Neural progenitor cell (in vitro differentiated cells): ENCODE measurements at regions not wholly inside any gene's neighbourhood (a gene's known extent, or its start where the extent isn't known, plus 50 kb on each side); places are given as distances from the start of the nearest gene placed in this dataset.

Experiments used
- DNase-seq: peaks from one replicate; pipeline ENCODE4 v3.0.0-alpha.2; 2016; ENCODE audit warnings: low spot score
- H2AFZ ChIP-seq: fragments of 200-600 bp; sonication (generic); replicated peaks from 2 replicates; pipeline ENCODE4 v1.6.1; 2016; ENCODE audit warnings: antibody characterized with exemption
- H3F3A ChIP-seq: fragments of 200-600 bp; sonication (generic); 2 replicates; pipeline ENCODE4 v1.6.1; 2016; ENCODE audit warnings: antibody characterized with exemption, low read depth
- H3K27ac ChIP-seq: fragments of 200-600 bp; sonication (generic); 2 replicates; pipeline ENCODE4 v1.5.1; 2016; ENCODE audit warnings: mild to moderate bottlenecking
- H3K27me3 ChIP-seq: fragments of 200-600 bp; sonication (generic); 2 replicates; pipeline ENCODE4 v1.6.1; 2016; ENCODE audit warnings: mild to moderate bottlenecking, moderate library complexity
- H3K36me3 ChIP-seq: fragments of 200-600 bp; sonication (generic); 2 replicates; pipeline ENCODE4 v1.5.1; 2016
- H3K4me1 ChIP-seq: fragments of 200-600 bp; sonication (generic); 2 replicates; pipeline ENCODE4 v1.6.1; 2016; ENCODE audit warnings: mixed run types
- H3K4me2 ChIP-seq: fragments of 200-600 bp; sonication (generic); 2 replicates; pipeline ENCODE4 v1.6.1; 2016
- H3K4me3 ChIP-seq: fragments of 200-600 bp; sonication (generic); 2 replicates; pipeline ENCODE4 v1.5.1; 2016
- H3K79me2 ChIP-seq: fragments of 200-600 bp; sonication (generic); 2 replicates; pipeline ENCODE4 v1.6.1; 2016; ENCODE audit warnings: low read depth
- H3K9ac ChIP-seq: fragments of 200-600 bp; sonication (generic); 2 replicates; pipeline ENCODE4 v1.6.1; 2016
- H3K9me3 ChIP-seq: fragments of 200-600 bp; sonication (generic); 2 replicates; pipeline ENCODE4 v1.5.1; 2016; ENCODE audit warnings: low read depth
- H4K20me1 ChIP-seq: fragments of 200-600 bp; sonication (generic); 2 replicates; pipeline ENCODE4 v1.6.1; 2016; ENCODE audit warnings: low read depth
- H3K27ac Mint-ChIP-seq: 3 replicates; pipeline ENCODE4 v1.8.0; 2021; ENCODE audit warnings: mixed read lengths
- H3K27me3 Mint-ChIP-seq: 2 replicates; pipeline ENCODE4 v1.8.0; 2022; ENCODE audit warnings: low read depth, mild to moderate bottlenecking, inconsistent platforms, moderate library complexity, mixed read lengths; ENCODE audit not compliant: insufficient read depth
- H3K36me3 Mint-ChIP-seq: 3 replicates; pipeline ENCODE4 v1.8.0; 2021; ENCODE audit warnings: mixed read lengths
- H3K4me1 Mint-ChIP-seq: 3 replicates; pipeline ENCODE4 v1.8.0; 2021; ENCODE audit warnings: mixed read lengths
- H3K4me3 Mint-ChIP-seq: 3 replicates; pipeline ENCODE4 v1.8.0; 2021; ENCODE audit warnings: mild to moderate bottlenecking, moderate library complexity, mixed read lengths
- H3K9me3 Mint-ChIP-seq: 3 replicates; pipeline ENCODE4 v1.8.0; 2020; ENCODE audit warnings: mixed read lengths
- EZH2 ChIP-seq: fragments of 200-600 bp; sonication (generic); IDR thresholded peaks from 2 replicates; pipeline ENCODE4 v1.6.1; 2017; ENCODE audit warnings: antibody characterized with exemption, mild to moderate bottlenecking, moderate library complexity
- EZH2phosphoT487 ChIP-seq: fragments of 200-600 bp; sonication (generic); IDR thresholded peaks from 2 replicates; pipeline ENCODE4 v1.6.1; 2017; ENCODE audit warnings: antibody characterized with exemption
- TF ChIP-seq, protein P1 (sequence below): fragments of 200-600 bp; sonication (generic); IDR thresholded peaks from 2 replicates; pipeline ENCODE4 v1.5.1; 2017; ENCODE audit warnings: antibody characterized with exemption, mild to moderate bottlenecking

DNA sequence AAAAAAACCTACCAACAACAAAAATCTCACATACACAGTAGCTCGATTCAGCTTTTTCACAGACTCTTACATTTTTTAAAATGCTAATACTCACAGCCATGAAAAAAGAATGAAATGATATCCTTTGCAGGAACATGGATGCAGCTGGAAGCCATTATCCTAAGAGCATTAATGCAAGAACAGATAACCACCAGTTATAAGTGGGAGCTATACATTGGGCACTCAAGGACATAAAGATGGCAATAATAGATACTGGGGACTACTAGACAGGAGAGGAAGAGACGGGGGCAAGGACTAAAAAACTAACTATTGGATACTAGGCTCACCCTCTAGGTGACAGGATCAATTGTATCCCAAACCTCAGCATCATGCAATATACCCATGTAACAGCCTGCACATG, 90.3 kb upstream of the CCNH start:
- Histone ChIP-seq H4K20me1 (no peaks in the 10 kb centered on the region), H3K4me2 (no peak overlapping the region), H3K36me3 (no peaks in the 10 kb centered on the region), H3K4me1 (no peaks in the 10 kb centered on the region), H3K9me3 (no peaks in the 10 kb centered on the region), H3K27ac (no peak overlapping the region), H3K27me3 (no peaks in the 10 kb centered on the region), H3K79me2 (no peaks in the 10 kb centered on the region), H3K9ac (no peak overlapping the region), H2AFZ (no peak overlapping the region), H3F3A (no peaks in the 10 kb centered on the region), H3K4me3 (no peak overlapping the region)
- TF ChIP-seq EZH2, result no peak
- TF ChIP-seq EZH2phosphoT487, result no peak
- TF ChIP-seq, protein P1, sequence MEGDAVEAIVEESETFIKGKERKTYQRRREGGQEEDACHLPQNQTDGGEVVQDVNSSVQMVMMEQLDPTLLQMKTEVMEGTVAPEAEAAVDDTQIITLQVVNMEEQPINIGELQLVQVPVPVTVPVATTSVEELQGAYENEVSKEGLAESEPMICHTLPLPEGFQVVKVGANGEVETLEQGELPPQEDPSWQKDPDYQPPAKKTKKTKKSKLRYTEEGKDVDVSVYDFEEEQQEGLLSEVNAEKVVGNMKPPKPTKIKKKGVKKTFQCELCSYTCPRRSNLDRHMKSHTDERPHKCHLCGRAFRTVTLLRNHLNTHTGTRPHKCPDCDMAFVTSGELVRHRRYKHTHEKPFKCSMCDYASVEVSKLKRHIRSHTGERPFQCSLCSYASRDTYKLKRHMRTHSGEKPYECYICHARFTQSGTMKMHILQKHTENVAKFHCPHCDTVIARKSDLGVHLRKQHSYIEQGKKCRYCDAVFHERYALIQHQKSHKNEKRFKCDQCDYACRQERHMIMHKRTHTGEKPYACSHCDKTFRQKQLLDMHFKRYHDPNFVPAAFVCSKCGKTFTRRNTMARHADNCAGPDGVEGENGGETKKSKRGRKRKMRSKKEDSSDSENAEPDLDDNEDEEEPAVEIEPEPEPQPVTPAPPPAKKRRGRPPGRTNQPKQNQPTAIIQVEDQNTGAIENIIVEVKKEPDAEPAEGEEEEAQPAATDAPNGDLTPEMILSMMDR, result no peak
- Mint-ChIP-seq H3K27ac (no peak overlapping the region), H3K36me3 (no peaks in the 10 kb centered on the region), H3K9me3 (no peaks in the 10 kb centered on the region), H3K27me3 (no peaks in the 10 kb centered on the region), H3K4me3 (no peak overlapping the region), H3K4me1 (no peaks in the 10 kb centered on the region)
- DNase-seq, result no peak

- Histone ChIP-seq H3K4me3 (no peak overlapping the region), H3K27ac (no peak overlapping the region), H3K79me2 (no peaks in the 10 kb centered on the region), H3K4me2 (no peak overlapping the region), H3K9me3 (no peaks in the 10 kb centered on the region), H4K20me1 (no peaks in the 10 kb centered on the region), H2AFZ (no peak overlapping the region), H3K9ac (no peak overlapping the region), H3K27me3 (no peaks in the 10 kb centered on the region), H3K4me1 (no peaks in the 10 kb centered on the region), H3F3A (no peaks in the 10 kb centered on the region), H3K36me3 (no peaks in the 10 kb centered on the region)
- H3K4me3 Mint-ChIP-seq, result no peak overlapping the region
- TF ChIP-seq, protein P1, result no peak
- TF ChIP-seq EZH2phosphoT487 (no peak), EZH2 (no peak)
- no peaks in the 10 kb centered on the region for H3K36me3 Mint-ChIP-seq
- no peak overlapping the region for H3K27ac Mint-ChIP-seq
- no peaks in the 10 kb centered on the region for H3K27me3 Mint-ChIP-seq
- DNase-seq, result no peak
- H3K4me1 Mint-ChIP-seq, result no peaks in the 10 kb centered on the region
- H3K9me3 Mint-ChIP-seq, result no peaks in the 10 kb centered on the region
These were observed 87.0 kb upstream of the CCNH start for GRCh38 chr5:87499478-87500410.
